GM21825 (cell line): ENCODE measurements at regions not wholly inside any gene's neighbourhood (a gene's known extent, or its start where the extent isn't known, plus 50 kb on each side); places are given as distances from the start of the nearest gene placed in this dataset.
"Not testable (repeated sequence)": the region's sequence is repeated elsewhere in the genome, so short reads cannot be mapped to it uniquely, and the experiment has no call there.

Experiments used
- ATAC-seq: cut with Tn5 transposase; IDR thresholded peaks from one replicate; pipeline ENCODE4 v1.9.1; 2021; ENCODE audit warnings: mild to moderate bottlenecking, moderate library complexity; ENCODE audit not compliant: unreplicated experiment

DNA sequence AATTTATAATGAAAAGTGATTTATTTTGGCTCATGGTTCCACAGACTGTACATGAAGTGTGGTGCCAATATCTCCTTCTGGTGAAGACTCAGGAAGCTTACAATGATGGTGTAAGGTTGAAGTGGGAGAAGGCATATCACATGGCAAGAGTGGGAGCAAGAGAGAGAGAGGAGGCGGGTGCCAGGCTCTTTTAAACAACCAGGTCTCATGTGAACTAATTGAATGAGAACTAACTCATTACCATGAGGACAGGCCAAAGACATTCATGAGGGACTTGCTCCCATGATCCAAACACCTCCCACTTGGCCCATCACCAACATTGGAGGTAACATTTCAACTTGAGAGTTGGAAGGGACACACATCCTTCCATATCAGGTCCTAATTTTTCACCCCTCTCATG is 155.2 kb downstream of the SLC38A4 start:
- no peak for ATAC-seq

DNA sequence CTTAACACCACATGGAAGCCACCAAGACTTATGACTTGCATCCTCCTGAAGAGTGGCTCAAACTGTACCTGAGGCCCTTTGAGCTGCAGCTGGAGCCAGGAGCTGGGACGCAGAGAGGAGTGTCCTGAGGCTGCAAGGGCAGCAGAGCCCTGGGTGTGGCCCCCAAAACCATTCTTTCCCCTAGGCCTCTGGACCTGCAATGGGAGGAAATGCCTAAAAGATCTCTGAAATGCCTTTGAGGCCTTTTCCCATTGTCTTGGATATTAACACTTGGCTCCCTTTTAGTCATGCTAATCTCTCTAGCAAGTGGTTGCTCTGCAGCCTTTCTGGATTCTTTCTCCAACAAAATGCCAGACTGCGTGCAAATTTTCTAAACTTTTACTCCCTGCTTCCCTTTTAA is 156.1 kb downstream of the SLC38A4 start:
- ATAC-seq: no peak

DNA sequence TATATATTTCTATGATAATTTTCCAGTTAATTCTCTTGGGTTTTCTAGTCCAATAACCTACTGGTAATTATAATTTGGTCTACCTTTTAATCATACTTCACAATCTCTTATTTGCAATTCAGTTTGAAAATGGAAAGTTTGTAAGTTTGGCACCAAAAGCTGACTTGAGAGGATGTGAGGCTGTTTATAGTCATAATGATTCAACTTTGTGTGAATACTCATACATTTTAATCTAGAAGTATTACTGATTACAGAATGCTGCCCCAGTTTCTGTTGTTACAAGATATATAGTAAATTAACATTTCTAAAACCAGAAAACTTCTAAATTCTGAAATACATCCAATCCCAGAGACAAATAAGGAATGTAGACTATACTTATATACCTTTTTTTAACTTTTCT is 158.2 kb downstream of the SLC38A4 start:
- ATAC-seq: no peak

DNA sequence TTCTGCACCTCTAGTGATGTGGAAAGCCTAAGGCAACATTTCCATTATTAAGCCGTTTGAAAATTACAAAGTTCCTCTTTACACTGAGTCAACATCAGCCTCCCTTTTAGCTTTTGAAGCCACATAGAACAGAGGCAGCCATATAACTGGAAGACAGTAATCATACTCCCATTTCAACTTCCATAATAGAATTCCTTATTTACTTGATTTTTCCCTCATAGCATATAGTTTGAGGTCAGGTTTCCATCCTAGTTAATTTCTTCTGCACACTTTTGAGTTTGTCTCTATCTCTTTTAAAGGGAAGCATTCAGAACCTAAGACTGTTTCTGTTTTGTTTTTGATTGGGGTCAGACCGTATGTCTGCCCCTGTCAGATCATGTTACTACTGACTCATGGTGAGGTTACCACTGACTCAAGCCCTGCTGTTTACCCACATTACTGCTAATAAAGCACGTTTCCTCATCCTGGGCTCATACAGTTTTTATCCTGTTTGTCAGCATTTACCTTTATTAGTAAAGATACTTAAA is 161.0 kb downstream of the SLC38A4 start:
- ATAC-seq: peak; percentile 59

DNA sequence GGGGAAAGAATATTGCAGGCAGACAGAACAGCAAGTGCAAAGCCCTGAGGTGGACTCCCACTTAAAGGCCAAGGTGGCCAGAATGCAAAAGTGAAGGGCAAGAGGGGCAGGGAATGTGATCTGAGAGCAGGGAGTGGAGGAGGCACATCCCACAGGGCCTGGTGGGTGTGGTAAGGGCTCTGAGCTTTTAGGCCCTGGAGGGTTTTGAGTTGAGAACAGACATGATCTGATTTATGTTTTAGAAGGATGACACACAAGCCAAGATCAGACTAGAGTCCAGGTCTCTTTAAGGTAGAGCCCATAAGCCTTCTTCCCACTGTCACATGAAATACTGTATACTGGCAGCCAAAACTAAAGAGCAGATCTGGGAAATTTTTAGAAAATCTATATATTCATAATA is 162.5 kb downstream of the SLC38A4 start:
- ATAC-seq: no peak

DNA sequence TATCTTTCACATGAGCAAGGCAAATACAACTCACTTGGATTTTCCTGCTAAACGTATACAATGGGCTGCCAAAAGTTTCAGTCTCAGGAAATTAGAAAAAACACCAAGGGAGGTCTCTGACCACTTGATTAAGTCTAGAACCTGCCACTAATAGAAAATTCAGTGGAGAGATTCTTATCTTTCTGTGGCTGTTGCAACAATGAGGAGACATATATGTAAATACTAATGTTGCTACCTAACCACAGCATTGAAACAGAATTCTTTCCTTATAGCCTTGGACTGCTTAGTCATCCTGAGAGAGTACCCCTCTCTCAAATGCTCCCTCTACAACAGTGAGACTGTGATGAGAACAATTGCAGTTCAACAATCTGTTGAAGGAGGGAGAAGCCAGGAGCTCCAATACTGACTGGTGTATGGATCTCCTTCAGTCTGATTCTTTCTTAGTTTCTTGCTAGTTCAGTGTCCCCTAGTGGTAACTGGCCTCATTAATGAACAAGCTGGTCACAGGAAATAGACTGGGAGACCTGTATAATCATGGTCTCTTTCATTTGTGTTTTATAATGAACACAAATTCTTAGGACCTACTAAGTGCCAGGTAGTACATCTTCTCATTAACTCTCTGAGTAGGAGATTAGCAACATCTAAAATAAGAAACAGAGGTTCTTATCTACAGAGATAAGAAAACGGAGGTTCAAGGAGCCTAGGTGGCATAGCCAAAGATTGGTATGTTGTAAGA is 164.5 kb downstream of the SLC38A4 start:
- ATAC-seq: peak; percentile 73

DNA sequence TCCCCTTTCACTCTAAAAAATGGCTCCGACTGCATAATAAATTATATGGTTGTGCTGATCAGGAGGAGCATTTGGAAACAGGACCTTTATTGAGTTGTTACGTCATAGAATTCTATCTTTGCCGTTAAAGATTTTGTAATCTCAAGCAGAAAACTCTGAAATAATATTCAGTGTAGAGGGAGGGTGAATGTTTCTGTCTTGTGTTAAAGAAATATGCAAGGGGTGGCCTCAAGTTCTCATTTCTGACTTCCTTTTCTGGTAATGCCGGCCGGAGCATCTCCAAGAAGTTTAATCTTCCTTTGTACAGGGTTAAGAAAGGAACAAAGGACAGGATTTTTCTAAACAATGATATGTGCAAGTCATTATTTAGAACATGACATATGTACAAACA is 165.1 kb downstream of the SLC38A4 start:
- ATAC-seq: no peak

DNA sequence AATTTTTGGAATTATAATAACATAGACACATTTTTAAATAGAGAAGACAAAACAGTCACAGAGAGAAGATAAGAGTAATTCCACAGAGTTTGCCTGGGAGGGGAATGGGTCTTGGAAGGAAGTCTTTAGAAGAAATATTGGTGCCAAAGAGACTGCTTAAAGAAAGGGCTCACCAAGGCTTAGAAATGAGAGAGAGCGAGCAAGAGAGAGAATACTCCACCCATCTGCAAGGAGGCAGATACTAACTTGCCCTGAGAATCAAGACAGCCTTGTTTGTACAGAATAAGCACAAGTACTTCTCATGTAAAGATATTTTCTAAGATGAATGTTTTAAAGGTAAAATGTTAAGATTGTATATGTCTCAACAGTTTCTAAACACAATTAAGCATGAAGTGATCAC is 165.5 kb downstream of the SLC38A4 start:
- ATAC-seq: no peak

DNA sequence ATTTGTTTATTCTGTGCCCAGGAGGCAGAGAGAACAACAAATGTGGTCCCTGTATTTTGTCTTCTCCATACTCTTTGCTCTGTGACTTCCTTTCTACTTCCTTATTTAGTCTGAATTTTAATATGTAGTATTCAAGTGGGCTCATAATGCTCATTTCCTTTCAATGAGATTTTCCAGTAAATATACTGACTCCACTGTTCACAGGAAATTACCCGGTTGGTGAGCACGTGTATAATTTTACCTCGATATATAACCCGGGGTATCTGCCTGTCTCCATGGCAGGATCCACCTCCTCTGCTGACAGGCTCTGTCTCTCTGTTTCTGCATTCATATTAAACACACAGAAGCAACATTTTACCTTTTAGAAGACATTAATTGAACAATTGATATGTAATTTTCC is 166.0 kb downstream of the SLC38A4 start:
- ATAC-seq: no peak

DNA sequence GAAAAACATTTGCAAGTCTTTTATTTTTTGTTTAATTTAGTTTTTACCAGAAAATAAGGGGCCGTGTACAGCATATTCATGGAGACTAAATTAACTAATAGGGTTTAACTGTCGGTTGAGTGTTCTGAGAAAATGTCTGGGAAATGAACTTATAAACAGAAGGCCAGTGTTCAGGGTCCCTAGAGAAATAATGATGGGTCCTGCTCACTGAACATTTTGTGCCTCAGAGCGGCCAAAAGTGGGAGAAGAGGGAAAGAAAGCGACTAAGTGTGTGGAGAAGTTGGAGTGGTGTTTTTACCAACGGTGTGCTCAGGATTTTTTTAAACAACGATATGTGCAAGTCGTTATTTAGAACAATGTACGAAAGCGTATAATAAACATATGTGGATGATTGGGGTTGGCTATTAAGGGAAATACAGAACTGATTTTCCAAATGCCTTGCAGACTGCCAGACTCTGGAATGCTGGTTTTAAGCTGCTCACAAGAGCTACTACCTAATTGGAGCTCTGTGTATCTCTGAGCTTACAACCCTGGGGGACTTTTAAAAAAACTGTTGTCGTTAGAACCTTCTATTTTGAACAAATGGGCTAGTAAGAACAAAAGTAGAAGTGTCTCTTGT is 166.7 kb downstream of the SLC38A4 start:
- no peak for ATAC-seq

DNA sequence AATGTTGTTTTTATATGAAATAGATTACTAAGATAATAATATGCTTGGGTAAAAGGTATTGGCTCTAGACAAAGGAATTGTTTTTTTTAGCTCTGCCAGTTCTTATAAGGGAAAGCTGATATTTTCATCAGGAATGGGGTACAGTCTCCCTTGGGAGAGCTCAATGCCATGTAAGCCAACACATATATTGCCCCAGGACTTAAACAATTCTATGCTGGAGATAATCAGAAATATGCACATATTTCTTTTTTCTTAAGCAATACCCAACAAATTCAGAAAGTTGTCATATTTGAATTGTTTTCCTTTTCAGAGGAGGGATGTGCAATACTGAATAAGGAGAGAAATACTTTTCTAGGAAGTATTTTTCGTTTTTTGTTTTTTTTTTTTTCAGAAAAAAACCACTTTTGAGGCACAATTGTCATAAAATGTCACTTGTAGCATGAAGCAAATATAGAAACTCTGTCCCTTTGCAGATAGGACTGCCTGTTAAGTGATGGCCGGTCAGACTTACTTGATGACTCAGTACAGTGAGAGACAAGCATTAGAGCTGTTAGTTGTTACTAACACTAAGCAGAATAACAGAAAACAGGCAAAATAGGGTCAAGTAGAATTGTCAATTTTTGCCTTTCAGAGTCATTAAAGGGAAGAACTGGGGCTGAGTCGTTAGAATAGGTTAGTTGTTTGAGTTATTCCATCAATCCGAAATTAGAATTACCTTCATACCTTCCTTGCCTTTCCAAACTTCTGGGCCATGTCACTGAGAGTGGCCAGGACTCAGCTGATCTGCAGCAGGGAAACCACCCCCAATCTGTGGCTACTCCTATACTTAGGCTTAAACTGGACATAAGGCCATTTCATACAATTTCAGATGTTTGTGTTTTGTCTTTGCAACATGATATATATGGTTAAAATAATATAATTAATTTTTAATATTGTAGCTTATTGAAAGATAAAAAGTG is 168.1 kb downstream of the SLC38A4 start:
- ATAC-seq: no peak

DNA sequence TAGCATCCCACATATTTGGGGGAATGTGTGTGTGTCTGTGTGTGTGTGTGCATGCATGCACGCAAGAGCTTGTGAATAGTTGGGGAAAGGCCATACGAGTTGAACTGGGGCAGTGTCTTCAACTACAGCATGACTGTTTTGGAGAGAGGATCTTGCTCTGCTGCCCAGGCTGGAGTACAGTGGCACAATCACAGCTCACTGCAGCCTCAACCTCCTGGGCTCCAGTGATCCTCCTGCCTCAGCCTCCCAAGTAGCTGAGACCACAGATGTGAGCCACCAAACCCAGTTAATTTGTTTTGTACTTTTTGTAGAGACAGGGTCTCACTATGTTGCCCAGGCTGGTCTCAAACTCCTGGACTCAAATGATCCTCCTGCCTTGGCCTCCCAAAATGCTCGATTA is 169.8 kb downstream of the SLC38A4 start:
- ATAC-seq: not testable (repeated sequence)

DNA sequence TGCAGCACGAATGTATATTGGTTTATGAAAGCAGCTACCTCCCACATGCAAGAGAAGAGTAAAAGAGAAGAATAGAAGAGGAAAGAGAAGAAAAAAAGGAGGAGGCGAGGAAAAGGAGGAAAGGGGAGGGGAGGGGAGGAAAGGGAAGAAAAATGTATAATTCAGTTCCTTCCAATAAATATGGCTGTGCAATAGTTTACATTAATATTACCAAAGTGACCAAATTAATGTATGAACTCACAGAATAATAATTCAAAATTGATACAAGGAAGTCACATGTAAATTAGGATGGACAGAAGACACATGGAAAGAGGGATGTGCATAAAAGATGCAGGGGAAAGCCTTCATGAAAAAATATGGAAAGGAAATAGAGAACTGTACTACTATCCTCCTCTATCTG is 172.5 kb downstream of the SLC38A4 start:
- ATAC-seq: no peak

DNA sequence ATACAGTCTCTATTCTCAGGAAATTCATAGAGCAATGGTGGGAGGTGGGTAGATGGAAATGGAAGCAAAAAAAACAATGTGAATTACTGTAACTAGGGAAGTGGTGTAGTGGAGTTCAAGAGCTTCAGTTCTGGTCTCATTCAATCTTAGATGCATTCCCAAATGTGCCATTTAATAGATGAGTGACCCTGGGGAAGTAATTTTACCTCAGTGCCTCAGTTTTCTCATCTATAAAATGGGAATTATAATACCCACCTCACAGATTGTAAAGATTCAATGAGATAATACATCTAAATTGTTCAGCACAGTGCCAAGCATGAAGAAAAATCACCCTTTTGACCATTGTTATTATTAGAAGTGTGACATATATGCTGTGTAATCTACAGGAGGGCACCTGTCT is 173.1 kb downstream of the SLC38A4 start:
- ATAC-seq: no peak

DNA sequence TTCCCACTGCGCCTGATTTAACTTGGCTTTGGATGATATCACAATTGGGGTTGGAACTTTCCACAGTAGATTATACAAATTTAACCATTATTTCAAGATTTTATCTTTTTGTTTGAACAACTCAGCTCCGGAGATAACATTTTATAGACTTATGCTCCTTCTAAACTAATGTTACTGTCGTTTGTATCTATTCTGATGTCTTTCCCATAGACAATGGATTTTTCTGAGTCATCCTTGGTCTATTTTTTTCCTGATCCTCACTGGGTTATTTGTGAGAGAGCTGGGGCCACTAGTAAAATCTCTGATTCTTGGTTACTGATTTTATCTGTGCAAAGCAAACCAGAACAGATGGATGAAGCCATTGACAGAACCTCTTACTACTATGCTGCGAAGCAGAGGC is 175.1 kb downstream of the SLC38A4 start:
- no peak for ATAC-seq

DNA sequence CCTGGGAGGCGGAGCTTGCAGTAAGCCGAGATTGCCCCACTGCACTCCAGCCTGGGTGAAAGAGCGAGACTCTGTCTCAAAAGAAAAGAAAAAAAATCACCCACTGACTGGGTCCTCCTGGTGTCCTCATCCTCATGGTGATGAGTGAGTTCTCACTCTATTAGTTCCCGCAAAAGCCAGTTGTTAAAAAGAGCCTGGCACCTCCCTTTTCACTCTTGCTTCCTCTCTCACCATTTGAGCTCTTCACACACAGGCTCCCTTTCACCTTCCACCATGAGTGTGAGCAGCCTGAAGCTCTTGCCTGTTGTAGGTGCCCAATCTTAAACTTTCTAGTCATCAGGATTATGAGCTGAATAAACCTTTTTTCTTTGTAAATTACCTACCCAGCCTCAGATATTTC is 176.4 kb downstream of the SLC38A4 start:
- ATAC-seq: no peak

DNA sequence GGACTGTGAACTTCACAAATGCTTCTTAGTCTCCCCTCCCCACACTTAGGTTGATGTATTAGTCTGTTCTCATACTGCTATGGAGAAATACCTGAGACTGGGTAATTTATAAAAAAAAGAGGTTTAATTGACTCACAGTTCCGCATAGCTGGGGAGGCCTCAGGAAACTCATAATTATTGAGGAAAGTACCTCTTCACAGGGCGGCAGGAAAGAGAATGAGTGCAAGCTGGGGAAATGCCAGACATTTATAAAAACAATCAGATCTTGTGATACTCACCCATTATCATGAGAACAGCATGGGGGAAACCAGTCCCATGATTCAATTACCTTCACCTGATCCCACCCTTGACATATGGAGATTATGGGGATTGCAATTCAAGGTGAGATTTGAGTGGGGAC is 178.8 kb downstream of the SLC38A4 start:
- no peak for ATAC-seq

DNA sequence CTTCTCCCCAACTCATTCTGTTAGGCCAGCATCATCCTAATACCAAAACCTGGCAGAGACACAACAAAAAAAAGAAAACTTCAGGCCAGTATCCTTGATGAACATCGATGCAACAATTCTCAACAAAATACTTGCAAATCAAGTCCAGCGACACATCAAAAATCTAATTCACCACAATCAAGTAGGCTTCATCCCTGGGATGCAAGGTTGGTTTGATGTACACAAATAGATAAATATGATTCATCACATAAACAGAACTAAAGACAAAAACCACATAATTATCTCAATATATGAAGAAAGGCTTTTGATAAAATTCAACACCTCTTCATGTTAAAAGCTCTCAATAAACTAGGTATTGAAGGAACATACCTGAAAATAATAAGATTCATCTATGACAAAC is 184.1 kb downstream of the SLC38A4 start:
- not testable (repeated sequence) for ATAC-seq

DNA sequence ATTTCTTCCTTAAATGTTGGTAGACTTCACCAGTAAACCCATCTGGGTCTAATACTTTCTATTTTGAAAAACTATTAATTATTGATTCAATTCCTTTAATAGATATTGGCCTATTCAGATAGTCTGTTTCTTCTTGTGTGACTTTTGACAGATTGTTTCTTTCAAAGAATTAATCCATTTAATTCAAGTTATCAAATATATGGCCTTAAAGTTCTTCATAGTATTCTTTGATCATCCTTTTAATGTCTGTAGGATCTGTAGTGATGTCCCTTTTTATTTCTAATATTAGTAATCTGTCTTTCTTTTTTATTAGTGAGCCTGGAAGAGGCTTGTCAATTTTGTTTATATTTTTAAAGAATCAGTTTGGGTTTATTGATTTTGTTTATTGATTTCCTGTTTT is 190.0 kb downstream of the SLC38A4 start:
- ATAC-seq: no peak

DNA sequence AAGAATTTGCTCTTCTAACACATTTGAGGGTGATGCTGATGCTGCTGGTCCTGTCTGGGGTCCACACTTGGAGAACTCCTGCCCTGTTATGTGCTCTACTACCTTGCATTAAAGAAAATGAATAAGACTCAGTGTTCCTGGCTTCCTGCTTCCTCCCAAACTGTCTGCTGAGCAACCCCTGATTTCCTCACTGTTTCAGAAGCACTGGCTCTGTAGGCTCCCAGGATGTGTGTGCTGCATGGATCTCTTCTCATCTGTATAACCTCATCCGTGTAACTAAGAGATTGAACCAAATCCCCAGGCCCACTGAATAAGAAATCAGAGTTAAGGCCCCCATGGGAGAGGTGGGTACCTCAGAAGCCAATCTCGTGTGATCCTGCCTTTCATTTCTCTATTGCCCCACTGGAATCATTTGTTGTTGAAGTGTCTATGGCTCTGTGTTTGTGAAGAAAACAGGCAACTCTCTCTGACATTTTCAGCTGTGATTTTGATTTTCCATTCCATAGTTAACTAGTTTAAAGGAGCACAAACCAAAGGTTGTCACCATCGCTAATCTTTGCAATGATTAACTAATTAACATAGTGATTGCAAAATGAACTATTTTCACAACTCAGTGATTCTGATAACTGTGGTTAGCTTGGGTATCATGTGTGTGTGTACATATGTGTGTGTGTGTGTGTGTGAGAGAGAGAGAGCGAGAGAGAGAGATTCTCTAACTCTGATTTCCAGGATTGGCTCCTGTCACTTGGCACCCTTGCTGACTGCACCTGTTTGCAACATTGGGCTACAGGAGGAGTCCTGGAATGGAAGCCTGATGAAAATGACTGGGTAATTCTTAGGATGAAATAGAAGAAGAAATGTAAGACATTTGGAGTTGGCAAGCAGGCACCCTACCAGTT is 196.2 kb downstream of the SLC38A4 start:
- ATAC-seq: no peak
